ENCODE measurements at regions not wholly inside any gene's neighbourhood (a gene's known extent, or its start where the extent isn't known, plus 50 kb on each side); places are given as distances from the start of the nearest gene placed in this dataset.

DNA sequence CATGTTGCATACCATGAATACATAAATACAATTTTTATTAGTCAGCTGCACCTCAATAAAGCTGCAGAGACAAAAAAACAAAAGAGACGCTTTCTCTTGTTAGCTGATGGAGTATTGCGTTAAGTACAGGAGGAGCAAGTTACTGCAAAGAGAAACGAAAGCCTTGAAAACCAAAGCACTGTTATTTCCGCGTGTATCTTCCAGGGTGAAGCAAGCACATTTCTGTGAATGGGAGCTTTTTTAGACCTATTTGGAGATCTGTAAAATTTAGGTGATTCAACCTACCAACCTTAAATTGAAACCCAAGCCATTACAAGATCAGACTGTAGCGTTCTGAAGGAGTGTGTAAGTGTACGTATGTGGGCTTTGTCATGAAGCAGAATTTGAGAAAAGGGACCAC is 390.4 kb downstream of the SOX9 start:
- no peaks in the 10 kb centered on the region for H3K36me3 ChIP-seq (ENCODE audit: low read length)
- no peak overlapping the region for H3K4me3 ChIP-seq (ENCODE audit: insufficient read depth, low read length, poor library complexity, severe bottlenecking)
- H2AFZ ChIP-seq (ENCODE audit: low read depth, low read length, severe bottlenecking), result no peak overlapping the region
- no peaks in the 10 kb centered on the region for H3K9me3 ChIP-seq (ENCODE audit: insufficient read depth, low read length)
- no peaks in the 10 kb centered on the region for H3K27me3 ChIP-seq (ENCODE audit: low read length)
- no peaks in the 10 kb centered on the region for H4K20me1 ChIP-seq (ENCODE audit: low read depth, low read length)
- H3K27ac ChIP-seq (ENCODE audit: low read depth, low read length), result no peak overlapping the region
- H3F3A ChIP-seq (ENCODE audit: insufficient read depth), result no peaks in the 10 kb centered on the region
- H3K9me2 ChIP-seq (replicated peaks; ENCODE audit: insufficient read depth, low read length), result no peaks in the 10 kb centered on the region
- H3K4me2 ChIP-seq (ENCODE audit: low read depth, low read length, poor library complexity, severe bottlenecking), result no peak overlapping the region
- TF ChIP-seq, protein P1, sequence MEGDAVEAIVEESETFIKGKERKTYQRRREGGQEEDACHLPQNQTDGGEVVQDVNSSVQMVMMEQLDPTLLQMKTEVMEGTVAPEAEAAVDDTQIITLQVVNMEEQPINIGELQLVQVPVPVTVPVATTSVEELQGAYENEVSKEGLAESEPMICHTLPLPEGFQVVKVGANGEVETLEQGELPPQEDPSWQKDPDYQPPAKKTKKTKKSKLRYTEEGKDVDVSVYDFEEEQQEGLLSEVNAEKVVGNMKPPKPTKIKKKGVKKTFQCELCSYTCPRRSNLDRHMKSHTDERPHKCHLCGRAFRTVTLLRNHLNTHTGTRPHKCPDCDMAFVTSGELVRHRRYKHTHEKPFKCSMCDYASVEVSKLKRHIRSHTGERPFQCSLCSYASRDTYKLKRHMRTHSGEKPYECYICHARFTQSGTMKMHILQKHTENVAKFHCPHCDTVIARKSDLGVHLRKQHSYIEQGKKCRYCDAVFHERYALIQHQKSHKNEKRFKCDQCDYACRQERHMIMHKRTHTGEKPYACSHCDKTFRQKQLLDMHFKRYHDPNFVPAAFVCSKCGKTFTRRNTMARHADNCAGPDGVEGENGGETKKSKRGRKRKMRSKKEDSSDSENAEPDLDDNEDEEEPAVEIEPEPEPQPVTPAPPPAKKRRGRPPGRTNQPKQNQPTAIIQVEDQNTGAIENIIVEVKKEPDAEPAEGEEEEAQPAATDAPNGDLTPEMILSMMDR (IDR thresholded peaks at IDR 0.05; ENCODE audit: insufficient read depth, low read length, poor library complexity, severe bottlenecking), result no peak
- TF ChIP-seq EZH2phosphoT487 (conservative IDR thresholded peaks at IDR 0.05; ENCODE audit: low read length), result no peak
- H3K9ac ChIP-seq (ENCODE audit: low read length), result no peak overlapping the region
- no peaks in the 10 kb centered on the region for H3K79me2 ChIP-seq (ENCODE audit: insufficient read depth, low read length)

DNA sequence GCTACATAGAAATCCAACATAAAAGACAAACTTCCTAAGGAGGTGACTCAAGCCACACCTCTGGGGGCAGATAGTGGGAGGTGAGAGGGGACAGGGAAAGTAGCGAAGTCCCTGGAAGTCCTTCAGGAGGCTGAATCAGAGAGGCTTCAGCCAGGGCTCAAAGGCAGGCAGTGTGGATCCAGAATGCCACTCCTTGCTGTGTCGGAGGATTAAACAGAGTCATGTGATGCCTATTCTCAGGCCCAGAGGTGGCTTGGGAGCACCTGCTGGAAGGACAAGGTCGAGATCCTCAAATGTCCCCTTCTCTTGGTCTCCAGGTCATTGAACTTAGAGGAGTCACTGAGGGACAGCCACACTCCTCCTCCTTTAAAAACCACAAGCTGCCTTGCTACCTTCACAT is 391.1 kb downstream of the SOX9 start:
- no peaks in the 10 kb centered on the region for H3F3A ChIP-seq (ENCODE audit: insufficient read depth)
- no peaks in the 10 kb centered on the region for H3K9me2 ChIP-seq (replicated peaks; ENCODE audit: insufficient read depth, low read length)
- H3K27ac ChIP-seq (ENCODE audit: low read depth, low read length), result no peak overlapping the region
- no peaks in the 10 kb centered on the region for H4K20me1 ChIP-seq (ENCODE audit: low read depth, low read length)
- H3K79me2 ChIP-seq (ENCODE audit: insufficient read depth, low read length), result no peaks in the 10 kb centered on the region
- H3K36me3 ChIP-seq (ENCODE audit: low read length), result no peaks in the 10 kb centered on the region
- no peak for TF ChIP-seq EZH2phosphoT487 (conservative IDR thresholded peaks at IDR 0.05; ENCODE audit: low read length)
- TF ChIP-seq, protein P1 (IDR thresholded peaks at IDR 0.05; ENCODE audit: insufficient read depth, low read length, poor library complexity, severe bottlenecking), result no peak
- H3K9me3 ChIP-seq (ENCODE audit: insufficient read depth, low read length), result no peaks in the 10 kb centered on the region
- no peak overlapping the region for H3K4me3 ChIP-seq (ENCODE audit: insufficient read depth, low read length, poor library complexity, severe bottlenecking)
- no peak overlapping the region for H3K9ac ChIP-seq (ENCODE audit: low read length)
- no peak overlapping the region for H2AFZ ChIP-seq (ENCODE audit: low read depth, low read length, severe bottlenecking)
- H3K27me3 ChIP-seq (ENCODE audit: low read length), result no peaks in the 10 kb centered on the region
- no peak overlapping the region for H3K4me2 ChIP-seq (ENCODE audit: low read depth, low read length, poor library complexity, severe bottlenecking)

DNA sequence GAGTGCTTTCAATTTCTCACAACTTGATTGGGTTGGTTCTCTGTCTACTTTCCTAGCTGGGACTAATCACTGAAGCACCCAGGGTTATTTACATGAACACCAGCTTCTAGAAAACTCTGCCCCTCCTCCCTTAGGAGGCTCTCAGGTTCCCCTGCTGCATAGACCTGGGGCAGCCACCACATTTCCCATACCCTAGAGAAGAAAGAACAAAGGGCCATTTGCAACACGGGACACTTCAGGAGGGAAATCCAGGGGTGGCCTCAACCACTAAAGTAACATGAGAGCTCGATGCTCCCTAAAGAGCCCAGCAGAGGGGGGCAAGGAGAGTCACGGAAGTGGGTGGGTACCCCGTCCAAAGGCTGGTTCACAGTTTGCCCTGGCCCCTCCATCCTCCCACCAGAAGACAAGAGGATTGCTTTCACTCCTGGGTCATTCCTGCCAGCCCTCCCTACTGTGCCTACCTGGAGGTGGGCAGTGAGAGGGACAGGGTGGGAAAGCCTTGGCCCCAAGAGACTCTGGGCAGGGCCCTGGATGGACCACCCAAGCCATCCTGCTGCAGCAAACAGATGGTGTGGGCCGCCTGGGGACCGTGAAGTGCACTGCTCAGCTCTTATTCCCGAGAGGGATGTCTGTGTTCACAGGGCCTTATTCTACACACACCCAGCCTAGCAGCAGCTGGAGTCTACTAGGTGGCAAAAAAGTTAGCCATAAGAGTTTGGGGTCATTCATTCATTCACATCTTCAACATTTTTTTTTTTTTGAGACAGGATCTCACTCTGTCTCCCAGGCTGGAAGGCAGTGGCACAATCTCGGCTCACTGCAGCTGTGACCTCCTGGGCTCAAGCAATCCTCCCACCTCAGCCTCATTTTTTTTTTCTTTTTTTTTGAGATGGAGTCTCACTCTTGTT is 392.1 kb downstream of the SOX9 start:
- Histone ChIP-seq H3F3A (ENCODE audit: insufficient read depth) (no peaks in the 10 kb centered on the region), H3K9me3 (ENCODE audit: insufficient read depth, low read length) (no peaks in the 10 kb centered on the region), H3K36me3 (ENCODE audit: low read length) (no peaks in the 10 kb centered on the region), H3K27ac (ENCODE audit: low read depth, low read length) (no peak overlapping the region), H3K9me2 (replicated peaks; ENCODE audit: insufficient read depth, low read length) (no peaks in the 10 kb centered on the region), H3K27me3 (ENCODE audit: low read length) (no peaks in the 10 kb centered on the region), H3K4me2 (ENCODE audit: low read depth, low read length, poor library complexity, severe bottlenecking) (no peak overlapping the region), H2AFZ (ENCODE audit: low read depth, low read length, severe bottlenecking) (no peak overlapping the region), H3K79me2 (ENCODE audit: insufficient read depth, low read length) (no peaks in the 10 kb centered on the region), H3K9ac (ENCODE audit: low read length) (no peak overlapping the region), H3K4me3 (ENCODE audit: insufficient read depth, low read length, poor library complexity, severe bottlenecking) (no peak overlapping the region), H4K20me1 (ENCODE audit: low read depth, low read length) (no peaks in the 10 kb centered on the region)
- TF ChIP-seq, protein P1 (IDR thresholded peaks at IDR 0.05; ENCODE audit: insufficient read depth, low read length, poor library complexity, severe bottlenecking), result no peak
- no peak for TF ChIP-seq EZH2phosphoT487 (conservative IDR thresholded peaks at IDR 0.05; ENCODE audit: low read length)
